DMS79 (cell line): ENCODE measurements at regions not wholly inside any gene's neighbourhood (a gene's known extent, or its start where the extent isn't known, plus 50 kb on each side); places are given as distances from the start of the nearest gene placed in this dataset.
"Not testable (repeated sequence)": the region's sequence is repeated elsewhere in the genome, so short reads cannot be mapped to it uniquely, and the experiment has no call there.

Experiments used
- DNase-seq: peaks from one replicate; lab custom pipeline; 2025; lab: John Stamatoyannopoulos, UW

- DNase-seq: no peak
Observed at GRCh38 chr6:112879920-112880413, 532.8 kb downstream of the RFPL4B start.

GRCh38 chr6:112881027-112881426 lies 533.9 kb downstream of the RFPL4B start:
- no peak for DNase-seq

GRCh38 chr6:112881828-112882780 lies 535.0 kb downstream of the RFPL4B start:
- no peak for DNase-seq

- DNase-seq: no peak
Observed at GRCh38 chr6:112883095-112883494, 536.0 kb downstream of the RFPL4B start.

GRCh38 chr6:112886415-112886814 lies 539.3 kb downstream of the RFPL4B start:
- DNase-seq: no peak

GRCh38 chr6:112887424-112887823 lies 540.3 kb downstream of the RFPL4B start:
- not testable (repeated sequence) for DNase-seq

- no peak for DNase-seq
Observed at GRCh38 chr6:112899541-112899940, 552.4 kb downstream of the RFPL4B start.

- DNase-seq: no peak
Observed at GRCh38 chr6:112903361-112903760, 556.2 kb downstream of the RFPL4B start.

GRCh38 chr6:112906726-112907125 lies 559.6 kb downstream of the RFPL4B start:
- no peak for DNase-seq

- no peak for DNase-seq
Observed at GRCh38 chr6:112909781-112910180, 562.7 kb downstream of the RFPL4B start.

- DNase-seq: no peak
Observed at GRCh38 chr6:112910256-112910655, 563.1 kb downstream of the RFPL4B start.

GRCh38 chr6:112911959-112912358 lies 564.8 kb downstream of the RFPL4B start:
- DNase-seq: no peak

GRCh38 chr6:112912416-112913101 lies 565.4 kb downstream of the RFPL4B start:
- no peak for DNase-seq

- DNase-seq: not testable (repeated sequence)
Observed at GRCh38 chr6:112919744-112920143, 572.6 kb downstream of the RFPL4B start.

- no peak for DNase-seq
Observed at GRCh38 chr6:112920994-112921393, 573.9 kb downstream of the RFPL4B start.

- DNase-seq: no peak
Observed at GRCh38 chr6:112923940-112924587, 576.9 kb downstream of the RFPL4B start.

GRCh38 chr6:112925702-112926101 lies 578.6 kb downstream of the RFPL4B start:
- DNase-seq: no peak

GRCh38 chr6:112927641-112928320 lies 580.7 kb downstream of the RFPL4B start:
- no peak for DNase-seq

- DNase-seq: no peak
Observed at GRCh38 chr6:112929641-112930040, 582.5 kb downstream of the RFPL4B start.

GRCh38 chr6:112931832-112932231 lies 584.7 kb downstream of the RFPL4B start:
- DNase-seq: no peak

- DNase-seq: no peak
Observed at GRCh38 chr6:112933947-112934346, 586.8 kb downstream of the RFPL4B start.
